ENCODE measurements at regions not wholly inside any gene's neighbourhood (a gene's known extent, or its start where the extent isn't known, plus 50 kb on each side); places are given as distances from the start of the nearest gene placed in this dataset.

DNA sequence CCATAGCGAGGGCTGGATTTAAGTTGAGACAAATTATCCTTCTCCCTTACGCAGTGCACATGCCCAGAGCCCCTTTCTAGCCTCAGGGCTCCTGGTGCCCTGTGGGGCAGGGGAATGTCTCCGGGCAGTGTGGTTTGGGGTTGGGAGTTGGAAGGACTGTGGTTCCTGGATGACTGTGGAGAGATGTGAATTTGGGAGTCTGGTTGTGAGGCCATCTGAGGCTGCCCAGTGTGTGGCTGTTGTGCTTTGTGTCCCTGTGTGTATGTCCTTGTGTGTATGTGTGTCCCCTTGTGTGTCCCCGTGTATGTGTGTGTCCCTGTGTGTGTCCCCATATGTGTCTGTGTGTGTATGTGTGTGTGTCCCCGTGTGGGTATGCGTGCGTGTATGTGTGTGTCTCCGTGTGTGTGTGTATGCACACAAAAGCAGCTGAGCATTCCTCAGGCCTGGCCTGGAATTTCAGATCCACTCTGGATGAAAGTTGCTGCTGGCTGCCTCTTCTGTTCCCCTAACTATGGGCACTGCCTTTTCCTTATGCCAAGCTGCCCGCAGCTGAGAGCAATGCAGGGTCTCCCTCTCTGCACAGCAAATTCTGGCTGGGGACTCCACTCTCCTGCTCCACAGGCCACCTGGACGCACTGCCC, 65.4 kb downstream of the UBIAD1 start:
- peaks cover 47% of the 10 kb centered on the region for H3K27me3 ChIP-seq (ENCODE audit: insufficient read depth, low read length)
- H3K36me3 ChIP-seq (ENCODE audit: insufficient read depth, low read length): no peaks in the 10 kb centered on the region
- no peaks in the 10 kb centered on the region for H3K9me3 ChIP-seq (ENCODE audit: low read depth, low read length)
- H3K4me1 ChIP-seq (ENCODE audit: insufficient read depth, low read length): no peaks in the 10 kb centered on the region
- H4K20me1 ChIP-seq (ENCODE audit: insufficient read depth, low read length): no peaks in the 10 kb centered on the region
- peak; percentile 35 for DNase-seq (ENCODE audit: insufficient read length, low spot score, missing footprints)
- no peak overlapping the region for H3K4me3 ChIP-seq (ENCODE audit: insufficient read depth, low read length)
- no peak overlapping the region for H3K4me2 ChIP-seq (ENCODE audit: insufficient read depth, low read length)
- TF ChIP-seq, protein P1, sequence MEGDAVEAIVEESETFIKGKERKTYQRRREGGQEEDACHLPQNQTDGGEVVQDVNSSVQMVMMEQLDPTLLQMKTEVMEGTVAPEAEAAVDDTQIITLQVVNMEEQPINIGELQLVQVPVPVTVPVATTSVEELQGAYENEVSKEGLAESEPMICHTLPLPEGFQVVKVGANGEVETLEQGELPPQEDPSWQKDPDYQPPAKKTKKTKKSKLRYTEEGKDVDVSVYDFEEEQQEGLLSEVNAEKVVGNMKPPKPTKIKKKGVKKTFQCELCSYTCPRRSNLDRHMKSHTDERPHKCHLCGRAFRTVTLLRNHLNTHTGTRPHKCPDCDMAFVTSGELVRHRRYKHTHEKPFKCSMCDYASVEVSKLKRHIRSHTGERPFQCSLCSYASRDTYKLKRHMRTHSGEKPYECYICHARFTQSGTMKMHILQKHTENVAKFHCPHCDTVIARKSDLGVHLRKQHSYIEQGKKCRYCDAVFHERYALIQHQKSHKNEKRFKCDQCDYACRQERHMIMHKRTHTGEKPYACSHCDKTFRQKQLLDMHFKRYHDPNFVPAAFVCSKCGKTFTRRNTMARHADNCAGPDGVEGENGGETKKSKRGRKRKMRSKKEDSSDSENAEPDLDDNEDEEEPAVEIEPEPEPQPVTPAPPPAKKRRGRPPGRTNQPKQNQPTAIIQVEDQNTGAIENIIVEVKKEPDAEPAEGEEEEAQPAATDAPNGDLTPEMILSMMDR (IDR thresholded peaks at IDR 0.05; ENCODE audit: extremely low read depth, low read depth, low read length): no peak
- no peaks in the 10 kb centered on the region for H3K79me2 ChIP-seq (ENCODE audit: insufficient read depth, low read length)
- no peak overlapping the region for H3K27ac ChIP-seq (ENCODE audit: low read depth, low read length)
- no peak overlapping the region for H2AFZ ChIP-seq (ENCODE audit: low read length)

DNA sequence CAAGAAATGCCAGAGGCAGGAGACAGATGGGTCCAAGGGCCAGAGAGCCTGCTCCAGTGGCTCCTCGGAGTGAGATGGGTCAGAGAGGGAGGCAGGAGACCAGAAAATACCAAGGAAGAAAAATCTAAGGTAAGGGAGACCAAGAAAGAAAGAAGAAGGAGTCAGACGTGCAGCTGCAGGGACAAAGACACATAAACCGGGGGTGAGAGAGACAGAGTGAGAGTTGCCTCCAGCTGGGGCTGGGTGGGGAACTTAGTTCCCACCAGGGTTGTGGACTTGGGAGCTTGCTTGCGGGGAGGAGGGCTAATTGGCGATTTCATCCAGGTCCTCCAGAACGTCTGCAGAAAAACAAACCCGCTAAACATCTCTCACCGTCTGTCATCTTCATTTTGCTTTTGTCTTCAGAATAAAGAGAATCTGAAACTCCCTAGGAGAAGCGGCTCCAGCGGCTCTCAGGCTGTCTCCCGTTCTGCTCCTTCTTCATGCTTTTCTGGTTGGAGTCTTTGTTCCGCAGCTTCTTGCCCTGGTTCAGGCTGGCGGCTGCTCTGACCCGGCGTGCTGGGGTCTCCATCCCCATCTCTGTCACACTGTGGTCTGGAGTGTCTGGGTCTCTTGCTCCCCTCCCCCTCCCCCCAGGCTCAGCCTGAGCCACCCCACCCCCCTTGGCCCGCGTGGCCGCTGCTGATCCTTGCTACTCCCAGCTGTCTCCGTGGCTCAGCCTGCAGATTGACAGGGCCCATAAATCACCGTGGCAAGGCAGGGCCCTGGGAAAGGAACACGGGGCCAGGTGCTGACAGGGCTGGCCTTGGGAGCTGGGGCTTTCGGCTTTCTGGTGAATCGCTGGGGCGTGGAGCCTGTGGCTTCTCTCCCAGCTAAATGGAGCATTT, 66.6 kb downstream of the UBIAD1 start:
- Histone ChIP-seq H2AFZ (ENCODE audit: low read length) (no peak overlapping the region), H3K4me2 (ENCODE audit: insufficient read depth, low read length) (no peak overlapping the region), H3K27ac (ENCODE audit: low read depth, low read length) (no peak overlapping the region), H3K27me3 (ENCODE audit: insufficient read depth, low read length) (peaks cover 47% of the 10 kb centered on the region), H3K79me2 (ENCODE audit: insufficient read depth, low read length) (no peaks in the 10 kb centered on the region), H3K4me1 (ENCODE audit: insufficient read depth, low read length) (no peaks in the 10 kb centered on the region), H3K36me3 (ENCODE audit: insufficient read depth, low read length) (no peaks in the 10 kb centered on the region), H4K20me1 (ENCODE audit: insufficient read depth, low read length) (no peaks in the 10 kb centered on the region), H3K9me3 (ENCODE audit: low read depth, low read length) (no peaks in the 10 kb centered on the region), H3K4me3 (ENCODE audit: insufficient read depth, low read length) (no peak overlapping the region)
- TF ChIP-seq, protein P1 (IDR thresholded peaks at IDR 0.05; ENCODE audit: extremely low read depth, low read depth, low read length): no peak
- DNase-seq (ENCODE audit: insufficient read length, low spot score, missing footprints): peak; percentile 85

DNA sequence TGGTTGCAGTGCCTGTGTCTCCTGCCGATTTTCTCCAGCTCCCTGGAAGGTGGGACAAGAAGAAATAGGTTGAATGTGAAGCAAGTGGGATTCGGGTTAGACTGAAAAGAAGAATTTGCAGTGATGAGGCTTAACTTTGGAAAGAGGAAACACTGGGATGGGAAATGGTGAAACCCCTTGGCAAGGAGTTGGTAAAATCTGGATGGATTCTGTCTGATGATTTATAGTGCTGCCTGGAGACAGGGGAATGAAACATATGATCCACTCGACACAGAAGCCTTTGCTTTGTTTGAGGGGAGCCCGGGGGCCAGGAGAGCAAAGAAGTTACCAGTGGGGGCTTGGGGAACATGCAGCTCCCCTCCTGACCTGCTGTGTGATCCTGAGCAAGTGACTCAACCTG, 67.2 kb downstream of the UBIAD1 start:
- Histone ChIP-seq H4K20me1 (ENCODE audit: insufficient read depth, low read length) (no peaks in the 10 kb centered on the region), H2AFZ (ENCODE audit: low read length) (no peak overlapping the region), H3K36me3 (ENCODE audit: insufficient read depth, low read length) (no peaks in the 10 kb centered on the region), H3K27me3 (ENCODE audit: insufficient read depth, low read length) (peaks cover 47% of the 10 kb centered on the region), H3K4me1 (ENCODE audit: insufficient read depth, low read length) (no peaks in the 10 kb centered on the region), H3K27ac (ENCODE audit: low read depth, low read length) (no peak overlapping the region), H3K4me2 (ENCODE audit: insufficient read depth, low read length) (no peak overlapping the region), H3K4me3 (ENCODE audit: insufficient read depth, low read length) (no peak overlapping the region), H3K79me2 (ENCODE audit: insufficient read depth, low read length) (no peaks in the 10 kb centered on the region), H3K9me3 (ENCODE audit: low read depth, low read length) (no peaks in the 10 kb centered on the region)
- TF ChIP-seq, protein P1 (IDR thresholded peaks at IDR 0.05; ENCODE audit: extremely low read depth, low read depth, low read length): no peak
- DNase-seq (ENCODE audit: insufficient read length, low spot score, missing footprints): peak; percentile 74

DNA sequence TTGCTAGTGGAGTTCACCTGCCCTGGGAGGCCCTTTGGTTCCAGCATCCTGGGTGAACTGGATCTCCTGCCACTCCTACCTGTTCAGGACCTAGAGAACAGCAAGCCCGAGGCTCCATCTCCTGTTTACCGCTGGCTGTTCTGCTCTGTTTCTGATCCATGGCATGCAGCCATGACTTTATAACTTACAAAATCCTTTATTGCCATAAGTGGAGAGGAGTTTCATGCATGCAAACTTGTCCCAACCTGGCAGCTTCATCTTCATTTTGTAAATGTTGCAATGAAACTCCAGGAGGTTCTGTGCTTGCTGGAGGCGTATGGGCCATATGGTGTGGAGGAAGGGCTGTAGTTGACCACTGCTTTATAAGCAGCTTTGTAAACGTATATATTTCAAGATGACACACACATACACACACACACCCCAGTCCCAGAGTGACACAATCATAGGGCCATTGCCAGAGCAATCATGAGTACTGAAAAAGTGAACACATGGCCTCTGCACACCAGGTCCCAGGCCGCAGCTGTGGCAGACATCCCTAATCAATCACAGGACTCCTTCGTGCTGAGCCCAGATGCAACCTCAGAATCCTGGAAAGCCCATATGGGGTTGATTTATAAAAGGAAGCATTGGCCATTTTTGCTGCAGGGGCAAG, 69.0 kb downstream of the UBIAD1 start:
- Histone ChIP-seq H3K9me3 (ENCODE audit: low read depth, low read length) (no peaks in the 10 kb centered on the region), H2AFZ (ENCODE audit: low read length) (no peak overlapping the region), H3K27me3 (ENCODE audit: insufficient read depth, low read length) (peaks cover 47% of the 10 kb centered on the region), H3K27ac (ENCODE audit: low read depth, low read length) (no peak overlapping the region), H3K4me2 (ENCODE audit: insufficient read depth, low read length) (no peak overlapping the region), H3K4me3 (ENCODE audit: insufficient read depth, low read length) (no peak overlapping the region), H3K79me2 (ENCODE audit: insufficient read depth, low read length) (no peaks in the 10 kb centered on the region), H4K20me1 (ENCODE audit: insufficient read depth, low read length) (no peaks in the 10 kb centered on the region), H3K36me3 (ENCODE audit: insufficient read depth, low read length) (no peaks in the 10 kb centered on the region), H3K4me1 (ENCODE audit: insufficient read depth, low read length) (no peaks in the 10 kb centered on the region)
- TF ChIP-seq, protein P1 (IDR thresholded peaks at IDR 0.05; ENCODE audit: extremely low read depth, low read depth, low read length): no peak
- DNase-seq (ENCODE audit: insufficient read length, low spot score, missing footprints): peak; percentile 77
